H1 (cell line): ENCODE measurements at regions not wholly inside any gene's neighbourhood (a gene's known extent, or its start where the extent isn't known, plus 50 kb on each side); places are given as distances from the start of the nearest gene placed in this dataset.

Source experiments
- CTCF ChIA-PET: fragments of 300-600 bp; sonication (Branson Sonifier 250); formaldehyde crosslinking; loops from one replicate; lab custom pipeline; 2021; ENCODE audit not compliant: partially characterized antibody; lab: Charles Lee
- POLR2A ChIA-PET: fragments of 300-600 bp; sonication (Branson Sonifier 250); formaldehyde crosslinking; loops from one replicate; lab custom pipeline; 2021; ENCODE audit warnings: inconsistent platforms; ENCODE audit not compliant: partially characterized antibody; lab: Charles Lee
- DNase-seq, 2 experiments: peaks; one replicate each; pipeline versions ENCODE4 v3.0.0 to v3.0.0-alpha.2; 2010 to 2022; ENCODE audit warnings: low spot score in 2 of 2, low read depth in 1 of 2, mixed read lengths in 1 of 2
- FAIRE-seq: peaks from 2 replicates; lab custom pipeline; 2011; peaks lifted over from hg19 to GRCh38; lab: Jason Lieb, UNC
- H2AFZ ChIP-seq: 2 replicates; pipeline ENCODE4 v1.8.1; 2012; ENCODE audit warnings: low read length, inconsistent platforms
- H2AK5ac ChIP-seq: 2 replicates; pipeline ENCODE4 v1.6.1; 2013; ENCODE audit warnings: low read depth, low read length
- H2BK120ac ChIP-seq: replicated peaks from 2 replicates; pipeline ENCODE3; 2013; ENCODE audit warnings: low read depth, low read length, inconsistent platforms
- H2BK12ac ChIP-seq: 2 replicates; pipeline ENCODE4 v1.6.1; 2013; ENCODE audit warnings: low read depth, low read length
- H2BK15ac ChIP-seq: 2 replicates; pipeline ENCODE4 v1.6.1; 2013; ENCODE audit warnings: low read length
- H2BK20ac ChIP-seq: 2 replicates; pipeline ENCODE4 v1.6.1; 2013; ENCODE audit warnings: low read length
- H2BK5ac ChIP-seq: 2 replicates; pipeline ENCODE4 v1.6.1; 2013; ENCODE audit warnings: low read depth, low read length
- H3K14ac ChIP-seq: 2 replicates; pipeline ENCODE4 v1.6.1; 2013; ENCODE audit warnings: inconsistent platforms; ENCODE audit not compliant: insufficient read length
- H3K18ac ChIP-seq: 2 replicates; pipeline ENCODE4 v1.6.1; 2013; ENCODE audit warnings: low read length; ENCODE audit errors: extremely low read depth
- H3K23ac ChIP-seq: 2 replicates; pipeline ENCODE4 v1.6.1; 2013; ENCODE audit warnings: inconsistent platforms; ENCODE audit not compliant: insufficient read length
- H3K23me2 ChIP-seq: 2 replicates; pipeline ENCODE4 v1.6.1; 2013; ENCODE audit warnings: low read depth, low read length
- H3K27ac ChIP-seq: 2 replicates; pipeline ENCODE4 v1.6.1; 2011; ENCODE audit warnings: low read depth, low read length, inconsistent platforms
- H3K27me3 ChIP-seq, 4 experiments: replicated peaks in 1 of 4; 1 replicate in 1 of 4; 2 replicates in 3 of 4; pipeline versions ENCODE4 v1.6.1 to v1.8.1; 2011 to 2013; ENCODE audit warnings: low read length in 3 of 4, mild to moderate bottlenecking in 3 of 4, inconsistent platforms in 2 of 4, mixed read lengths in 2 of 4, moderate library complexity in 1 of 4; ENCODE audit not compliant: control insufficient read depth in 3 of 4, insufficient read depth in 3 of 4; ENCODE audit errors: extremely low read depth in 1 of 4
- H3K36me3 ChIP-seq, 4 experiments: 2 replicates each; pipeline versions ENCODE4 v1.6.1 to v1.8.1; 2011 to 2013; ENCODE audit warnings: mild to moderate bottlenecking in 4 of 4, low read length in 3 of 4, moderate library complexity in 2 of 4, control low read depth in 1 of 4, inconsistent platforms in 1 of 4; ENCODE audit not compliant: insufficient read depth in 4 of 4, control insufficient read depth in 2 of 4
- H3K4ac ChIP-seq: replicated peaks from 2 replicates; pipeline ENCODE3; 2013; ENCODE audit warnings: low read length, low read depth, mixed read lengths, inconsistent platforms; ENCODE audit not compliant: insufficient read length
- H3K4me1 ChIP-seq, 4 experiments: replicated peaks in 1 of 4; 1 replicate in 1 of 4; 2 replicates in 3 of 4; pipeline versions ENCODE4 v1.6.1 to v1.8.1; 2011 to 2013; ENCODE audit warnings: low read length in 3 of 4, inconsistent platforms in 2 of 4, mixed read lengths in 1 of 4; ENCODE audit not compliant: insufficient read depth in 4 of 4, control insufficient read depth in 3 of 4
- H3K4me2 ChIP-seq, 2 experiments: 2 replicates each; pipeline versions ENCODE4 v1.6.1 to v1.8.1; 2011 to 2013; ENCODE audit warnings: low read depth in 2 of 2, low read length in 2 of 2, control low read depth in 1 of 2, inconsistent platforms in 1 of 2, mild to moderate bottlenecking in 1 of 2; ENCODE audit not compliant: insufficient read depth in 1 of 2
- H3K4me3 ChIP-seq, 4 experiments: fragments of 200-600, 300-600 bp in 1 of 4; sonication (generic), shearing (Covaris generic), sonication (Bioruptor Twin) in 1 of 4; 2 replicates each; pipeline versions ENCODE4 v1.5.1 to v1.8.1; 2011 to 2016; ENCODE audit warnings: low read length in 4 of 4, low read depth in 3 of 4, control low read depth in 2 of 4, inconsistent platforms in 2 of 4, mild to moderate bottlenecking in 2 of 4, mixed read lengths in 1 of 4, moderate library complexity in 1 of 4; ENCODE audit not compliant: insufficient read depth in 2 of 4; ENCODE audit errors: extremely low read depth in 1 of 4
- H3K56ac ChIP-seq: replicated peaks from 2 replicates; pipeline ENCODE3; 2013; ENCODE audit warnings: low read depth, mild to moderate bottlenecking, mixed read lengths, low read length, inconsistent platforms; ENCODE audit not compliant: insufficient read length
- H3K79me1 ChIP-seq: 2 replicates; pipeline ENCODE4 v1.6.1; 2013; ENCODE audit warnings: low read depth, low read length, control low read depth
- H3K79me2 ChIP-seq, 2 experiments: 2 replicates each; pipeline versions ENCODE4 v1.6.1 to v1.8.1; 2012 to 2013; ENCODE audit warnings: low read length in 2 of 2, mild to moderate bottlenecking in 2 of 2, inconsistent platforms in 1 of 2; ENCODE audit not compliant: insufficient read depth in 2 of 2, control insufficient read depth in 1 of 2
- H3K9ac ChIP-seq, 4 experiments: replicated peaks in 1 of 4; 1 replicate in 1 of 4; 2 replicates in 3 of 4; pipeline versions ENCODE4 v1.6.1 to v1.8.1; 2011 to 2013; ENCODE audit warnings: low read depth in 3 of 4, low read length in 3 of 4, control low read depth in 2 of 4, mild to moderate bottlenecking in 2 of 4, moderate library complexity in 2 of 4, inconsistent platforms in 1 of 4; ENCODE audit errors: extremely low read depth in 1 of 4
- H3K9me3 ChIP-seq, 2 experiments: 2 replicates each; pipeline versions ENCODE4 v1.6.1 to v1.8.1; 2012 to 2013; ENCODE audit warnings: mild to moderate bottlenecking in 2 of 2, moderate library complexity in 2 of 2, control low read depth in 1 of 2, inconsistent platforms in 1 of 2, low read depth in 1 of 2, low read length in 1 of 2, mixed read lengths in 1 of 2; ENCODE audit not compliant: insufficient read depth in 2 of 2
- H4K20me1 ChIP-seq, 2 experiments: replicated peaks in 1 of 2; 2 replicates each; pipeline versions ENCODE3 to v1.8.1; 2011 to 2013; ENCODE audit warnings: inconsistent platforms in 2 of 2, low read length in 2 of 2, mild to moderate bottlenecking in 1 of 2; ENCODE audit not compliant: insufficient read depth in 2 of 2, control insufficient read depth in 1 of 2
- H4K5ac ChIP-seq: 2 replicates; pipeline ENCODE4 v1.6.1; 2013; ENCODE audit warnings: low read length, low read depth, mixed read lengths, inconsistent platforms; ENCODE audit not compliant: insufficient read length
- H4K8ac ChIP-seq: 2 replicates; pipeline ENCODE4 v1.8.0; 2013; ENCODE audit warnings: mild to moderate bottlenecking, moderate library complexity, low read length, inconsistent platforms; ENCODE audit not compliant: insufficient read depth; ENCODE audit errors: extremely low read depth
- H4K91ac ChIP-seq: replicated peaks from 2 replicates; pipeline ENCODE3; 2013; ENCODE audit warnings: low read length, mixed read lengths, inconsistent platforms; ENCODE audit not compliant: insufficient read length
- SUZ12 ChIP-seq: fragments of 200-600 bp; sonication (generic); IDR thresholded peaks from 2 replicates; pipeline ENCODE4 v1.6.1; 2012; ENCODE audit warnings: mild to moderate bottlenecking, inconsistent platforms, low read length, moderate library complexity, mixed read lengths
- WGBS, 2 experiments: shearing (Covaris generic) in 1 of 2; methylation state at CpG; one replicate each; pipeline versions ENCODE4 v1.1.6 to v1.1.7; 2013 to 2015; ENCODE audit warnings: low lambda C conversion rate in 2 of 2, mixed read lengths in 2 of 2, inconsistent platforms in 1 of 2, low coverage in 1 of 2, missing lambda C conversion rate in 1 of 2; ENCODE audit not compliant: insufficient replicate concordance in 2 of 2, insufficient coverage in 1 of 2, insufficient read length in 1 of 2; ENCODE audit errors: extremely low coverage in 1 of 2, missing lambda C conversion rate in 1 of 2; 5-methylcytosine and 5-hydroxymethylcytosine counted together

GRCh38 chr7:123270570-123270969, 70.8 kb upstream of the SLC13A1 start:
- TF ChIP-seq SUZ12: no peak
- no peak overlapping the region for H2BK20ac ChIP-seq
- H3K79me2 ChIP-seq: no peaks in the 10 kb centered on the region
- H3K79me1 ChIP-seq: no peaks in the 10 kb centered on the region
- no peaks in the 10 kb centered on the region for H3K23me2 ChIP-seq
- ChIA-PET POLR2A (no interaction called here), CTCF (interaction anchor here (1.0 kb wide), 1 partner anchor 14 kb away, joined by 5 read pairs; no protein-coding TSS in a partner anchor)
- H4K91ac ChIP-seq: no peak overlapping the region
- H3K9me3 ChIP-seq: no peaks in the 10 kb centered on the region
- H3K9ac ChIP-seq: no peak overlapping the region
- H2BK5ac ChIP-seq: no peak overlapping the region
- 95% methylated on average over 1 of the region's 1 CpG; no CpG with 5 or more reads in 1 of the 2 experiments for WGBS, 2 experiments
- no peak overlapping the region for H2BK120ac ChIP-seq
- no peak overlapping the region for H3K18ac ChIP-seq
- H3K4me2 ChIP-seq: no peak overlapping the region
- H2BK12ac ChIP-seq: no peak overlapping the region
- no peaks in the 10 kb centered on the region for H4K20me1 ChIP-seq
- FAIRE-seq (no peak), DNase-seq (no peak)
- no peaks in the 10 kb centered on the region for H3K4me1 ChIP-seq
- H3K23ac ChIP-seq: no peak overlapping the region
- no peak overlapping the region for H2BK15ac ChIP-seq
- H4K8ac ChIP-seq: no peak overlapping the region
- H3K14ac ChIP-seq: no peak overlapping the region
- no peaks in the 10 kb centered on the region for H3K36me3 ChIP-seq
- no peak overlapping the region for H2AFZ ChIP-seq
- H3K27me3 ChIP-seq: no peaks in the 10 kb centered on the region
- no peak overlapping the region for H3K4me3 ChIP-seq
- H4K5ac ChIP-seq: no peak overlapping the region
- H2AK5ac ChIP-seq: no peak overlapping the region
- H3K27ac ChIP-seq: no peak overlapping the region
- H3K56ac ChIP-seq: no peak overlapping the region
- no peak overlapping the region for H3K4ac ChIP-seq
